GM19351 (cell line): ENCODE measurements at regions not wholly inside any gene's neighbourhood (a gene's known extent, or its start where the extent isn't known, plus 50 kb on each side); places are given as distances from the start of the nearest gene placed in this dataset.

Experiments
- ATAC-seq: cut with Tn5 transposase; IDR thresholded peaks from one replicate; pipeline ENCODE4 v1.9.1; 2021; ENCODE audit warnings: mild to moderate bottlenecking, moderate library complexity; ENCODE audit not compliant: unreplicated experiment

- no peak for ATAC-seq
These were observed 288.0 kb upstream of the AKR1E2 start for GRCh38 chr10:4538016-4538415.

DNA sequence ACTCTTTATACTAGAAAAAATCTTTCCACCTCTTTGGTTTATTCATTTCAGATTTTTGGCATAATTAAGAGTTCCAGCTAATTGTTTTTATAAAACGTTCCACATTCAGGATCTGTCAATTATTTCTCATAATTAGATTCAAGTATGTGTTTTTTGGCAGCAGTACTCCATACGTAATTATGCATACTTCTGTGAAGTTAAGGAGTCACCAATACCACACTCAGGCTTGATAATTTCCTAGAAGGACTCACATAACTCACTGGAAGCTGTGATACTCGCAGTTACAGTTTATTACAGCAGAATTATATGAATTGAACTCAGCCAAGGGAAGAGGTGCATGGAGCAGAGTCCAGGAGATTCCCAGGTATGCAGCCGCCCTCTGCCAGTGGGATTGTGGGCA, 290.5 kb upstream of the AKR1E2 start:
- no peak for ATAC-seq

- ATAC-seq, result no peak
These were observed 292.4 kb upstream of the AKR1E2 start for GRCh38 chr10:4533621-4534020.

- ATAC-seq, result no peak
These were observed 293.0 kb upstream of the AKR1E2 start for GRCh38 chr10:4532976-4533375.

DNA sequence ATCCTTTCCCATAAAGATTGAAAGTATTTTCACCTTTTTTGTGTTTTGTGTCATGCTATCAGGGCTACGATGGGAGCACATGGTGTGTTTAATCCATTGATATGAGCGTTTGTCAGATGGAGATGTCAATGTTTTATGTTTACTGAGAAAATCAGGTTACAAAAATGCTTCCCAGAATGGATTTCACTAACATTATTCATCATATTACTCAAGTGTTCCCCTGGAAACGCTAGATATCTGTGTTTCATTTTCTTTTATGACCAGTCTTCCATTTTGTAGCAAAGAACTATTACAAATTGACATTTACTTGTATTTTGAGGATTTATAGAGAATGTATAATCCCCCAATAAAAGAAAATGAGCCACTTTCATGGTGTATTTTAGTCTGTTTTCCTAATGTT, 293.5 kb upstream of the AKR1E2 start:
- no peak for ATAC-seq

DNA sequence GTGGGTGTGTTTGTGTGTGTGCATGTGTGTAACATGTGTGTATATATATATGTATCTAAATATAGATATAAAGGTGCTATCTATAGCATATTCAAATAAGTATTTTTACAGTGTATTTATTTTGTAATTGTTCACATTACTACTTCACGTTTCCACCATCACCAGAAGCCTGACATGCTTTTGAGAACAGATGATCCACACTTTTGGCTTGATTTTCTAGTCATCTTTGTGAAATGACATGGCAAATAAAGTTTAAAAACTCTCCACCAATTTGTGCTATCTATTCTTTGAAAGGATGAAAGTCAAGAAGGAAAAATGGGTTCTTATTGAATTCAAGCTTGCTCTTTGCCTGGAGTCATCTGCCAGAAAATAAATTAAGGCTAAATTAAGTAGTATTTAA, 294.0 kb upstream of the AKR1E2 start:
- no peak for ATAC-seq

DNA sequence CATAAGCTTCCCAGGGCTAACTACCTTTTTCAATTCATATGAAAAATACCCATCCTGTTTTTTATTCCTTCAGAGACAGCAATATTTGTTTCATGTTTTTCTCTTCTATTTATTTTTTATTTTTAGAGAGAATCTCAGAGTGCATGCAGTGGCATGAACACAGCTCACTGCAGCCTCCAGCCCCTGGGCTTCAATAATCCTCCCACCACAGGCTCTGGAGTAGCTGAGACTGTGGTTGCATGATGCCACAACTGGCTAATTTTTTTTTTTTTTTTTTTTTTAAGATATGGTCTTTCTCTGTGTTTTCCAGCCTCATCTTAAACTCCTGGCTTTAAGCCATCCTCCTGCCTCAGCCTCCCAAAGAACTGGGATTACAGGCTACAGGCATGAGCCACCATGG, 296.7 kb upstream of the AKR1E2 start:
- ATAC-seq, result no peak

GRCh38 chr10:4527281-4527970, 298.6 kb upstream of the AKR1E2 start:
- ATAC-seq, result no peak

- ATAC-seq, result no peak
These were observed 299.7 kb upstream of the AKR1E2 start for GRCh38 chr10:4526311-4526731.

DNA sequence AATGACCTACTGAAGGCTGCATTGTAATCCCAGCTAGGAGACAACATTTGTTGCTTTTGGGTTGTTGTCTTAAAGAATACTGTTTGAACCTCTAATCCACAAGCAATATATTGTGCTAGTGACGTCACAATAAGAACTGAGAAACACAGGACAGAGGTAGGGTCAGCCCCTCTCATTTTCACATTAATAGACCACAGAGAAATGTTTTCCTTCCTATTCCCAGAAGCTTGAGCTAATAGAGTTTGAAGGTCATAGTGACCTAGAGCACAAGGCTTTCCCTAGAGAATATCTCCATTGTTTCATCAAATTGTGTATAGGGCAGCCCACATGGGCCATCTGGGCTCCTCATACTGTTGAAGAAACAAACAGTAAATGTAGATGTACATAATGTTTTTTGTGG, 300.9 kb upstream of the AKR1E2 start:
- ATAC-seq, result no peak

DNA sequence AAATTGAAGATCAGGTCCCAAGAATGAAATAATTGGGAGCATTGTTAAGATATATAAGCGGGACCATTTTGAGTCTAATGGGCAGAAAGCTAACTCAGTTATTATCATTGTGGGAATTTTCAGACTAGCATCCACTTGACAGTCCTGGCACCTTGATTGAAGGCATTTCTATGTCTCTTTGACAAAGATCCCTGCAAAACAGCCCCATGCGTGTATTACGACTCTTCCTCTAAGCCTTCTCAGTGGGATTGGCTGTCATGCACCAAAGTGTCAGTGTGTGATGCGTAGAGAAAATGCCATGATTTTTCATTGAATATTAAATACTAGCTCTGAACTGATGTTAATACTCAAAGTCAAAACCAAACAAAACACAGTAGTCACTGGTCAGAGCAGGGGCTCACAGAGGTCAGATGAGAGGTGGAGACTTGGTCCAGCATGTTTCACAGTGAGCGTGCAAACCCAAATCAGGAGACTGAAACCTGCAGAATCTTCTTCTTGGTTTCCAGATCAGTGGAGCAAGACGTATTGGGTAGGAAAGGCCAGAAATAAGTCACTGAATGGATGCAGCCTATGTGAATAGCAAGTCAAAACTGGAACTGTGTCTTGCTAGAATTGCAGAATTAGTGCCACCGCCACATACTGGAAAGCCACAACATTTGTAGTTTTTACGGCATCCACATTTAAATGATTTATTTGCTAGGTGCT, 303.6 kb upstream of the AKR1E2 start:
- ATAC-seq, result peak; percentile 87

DNA sequence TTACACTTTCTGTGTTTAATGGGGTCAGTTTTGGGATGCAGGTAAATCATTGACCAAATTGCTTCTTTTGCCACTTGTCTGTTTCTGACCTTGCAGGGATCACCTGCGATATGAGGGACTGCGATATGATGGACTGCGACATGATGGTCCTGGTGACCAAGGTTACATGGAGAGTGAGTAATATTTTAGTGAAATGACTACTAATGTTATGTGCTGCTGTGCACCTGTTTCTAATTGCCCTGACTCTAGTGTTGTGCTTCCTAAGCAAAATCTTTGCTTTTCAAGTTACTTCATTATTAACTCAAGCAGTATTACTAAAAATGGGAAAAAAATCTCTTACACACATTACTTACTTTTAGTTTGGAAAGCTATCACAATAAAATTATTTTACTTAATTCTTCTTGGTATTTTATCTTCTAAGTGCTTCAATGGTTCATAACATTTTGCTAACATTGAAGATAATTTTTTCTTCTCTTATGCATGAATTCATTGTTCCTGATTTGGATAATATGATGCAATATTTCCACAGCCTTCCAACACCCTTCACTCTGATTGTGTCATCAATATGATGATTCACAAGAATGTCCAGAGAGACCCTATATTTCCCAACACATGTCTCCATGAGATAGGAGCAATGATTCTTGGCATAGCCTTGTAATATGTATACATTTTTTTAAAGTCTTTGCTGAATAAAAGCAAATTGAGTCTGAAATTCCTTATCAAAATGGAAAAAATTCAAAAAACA, 306.2 kb upstream of the AKR1E2 start:
- ATAC-seq, result no peak

- ATAC-seq, result no peak
These were observed 308.3 kb upstream of the AKR1E2 start for GRCh38 chr10:4517746-4518145.

DNA sequence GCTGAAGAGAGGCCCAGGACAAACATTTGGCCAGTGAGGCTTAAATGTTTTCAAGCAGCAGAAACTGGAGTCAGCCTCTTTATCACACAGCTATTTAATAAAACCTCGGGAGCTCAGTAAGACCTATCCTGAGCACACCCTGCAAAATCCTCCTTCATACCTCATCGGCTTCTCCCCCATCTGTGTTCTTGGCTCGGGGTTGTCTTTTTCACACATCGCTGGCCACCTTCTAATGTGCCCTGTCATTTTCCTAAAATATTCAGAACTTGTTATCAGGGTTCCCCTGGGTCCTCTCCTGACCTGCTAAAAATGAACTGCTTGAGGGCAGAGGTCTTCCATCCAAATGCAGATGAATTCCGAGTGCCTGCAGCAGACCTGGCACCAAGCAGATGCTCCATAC, 310.3 kb upstream of the AKR1E2 start:
- no peak for ATAC-seq

- peak; percentile 93 for ATAC-seq
These were observed 311.4 kb upstream of the AKR1E2 start for GRCh38 chr10:4514445-4515108.

GRCh38 chr10:4512671-4513240, 313.3 kb upstream of the AKR1E2 start:
- no peak for ATAC-seq

DNA sequence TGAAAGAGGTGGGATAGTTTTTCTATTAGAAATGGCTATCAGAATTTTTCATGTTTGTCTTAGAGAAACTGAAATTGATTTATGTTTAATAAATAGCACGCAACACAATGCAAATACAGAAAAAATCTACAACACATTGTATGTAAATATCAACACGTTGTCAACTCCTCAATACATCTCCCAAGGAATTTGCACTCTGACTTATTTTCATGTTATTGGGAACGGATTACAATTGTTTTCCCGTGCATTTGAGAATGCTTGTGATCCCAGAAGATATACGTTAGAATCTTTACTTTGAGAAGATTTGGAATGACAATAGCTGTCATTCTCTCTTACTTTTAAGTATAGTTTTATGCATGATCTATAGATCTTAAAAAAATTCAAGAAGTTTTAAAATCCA, 313.8 kb upstream of the AKR1E2 start:
- no peak for ATAC-seq

DNA sequence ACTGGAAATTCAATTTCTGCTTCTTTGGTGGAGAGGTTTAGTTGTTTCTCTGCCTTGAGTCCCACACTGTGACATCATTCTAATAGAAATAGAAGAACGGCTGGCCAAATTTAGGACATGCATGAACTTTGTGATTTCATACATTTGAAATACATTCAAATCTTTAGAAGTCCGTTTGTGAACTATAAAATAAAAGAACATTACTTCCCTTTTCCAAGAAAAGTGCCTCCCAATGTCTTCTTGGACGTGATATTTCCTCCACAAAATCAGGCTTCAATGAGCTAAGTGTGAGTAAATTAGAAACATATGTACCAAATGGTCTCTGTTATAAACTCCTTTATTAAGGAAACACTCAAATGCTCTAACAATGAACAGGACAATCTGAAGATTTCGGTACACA, 314.5 kb upstream of the AKR1E2 start:
- ATAC-seq, result no peak

DNA sequence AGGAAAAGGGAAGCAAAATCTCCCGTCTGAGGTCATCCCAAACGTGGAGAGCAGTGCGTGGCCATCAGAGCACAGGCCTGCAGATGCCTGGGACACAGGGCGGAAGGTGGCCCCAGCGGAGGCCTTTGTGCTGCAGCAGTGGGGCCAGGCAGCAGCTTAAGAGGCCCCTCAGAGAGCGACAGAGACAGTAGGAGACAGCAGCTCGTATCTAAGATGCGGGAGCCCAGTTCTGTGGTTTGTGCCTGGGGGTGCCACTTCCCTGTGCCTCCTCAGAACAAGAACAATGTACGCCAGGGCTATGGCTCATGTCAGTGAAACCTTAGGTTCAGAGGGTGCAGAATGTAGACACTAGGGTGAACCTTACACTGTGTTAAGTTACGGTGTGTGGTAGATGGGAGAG, 316.6 kb upstream of the AKR1E2 start:
- ATAC-seq, result no peak

GRCh38 chr10:4506095-4506494, 319.9 kb upstream of the AKR1E2 start:
- no peak for ATAC-seq

GRCh38 chr10:4504550-4504949, 321.5 kb upstream of the AKR1E2 start:
- ATAC-seq, result no peak
